Neuronal stem cell (in vitro differentiated cells): ENCODE measurements at regions not wholly inside any gene's neighbourhood (a gene's known extent, or its start where the extent isn't known, plus 50 kb on each side); places are given as distances from the start of the nearest gene placed in this dataset.

Source experiments
- DNase-seq: peaks from one replicate; pipeline ENCODE4 v3.0.0-alpha.2; 2013; ENCODE audit warnings: low spot score
- H2AFZ ChIP-seq: one replicate; pipeline ENCODE4 v1.6.1; 2013; ENCODE audit warnings: mild to moderate bottlenecking, low read length, inconsistent platforms
- H2AK5ac ChIP-seq: 2 replicates; pipeline ENCODE4 v1.6.1; 2013; ENCODE audit warnings: low read depth, mild to moderate bottlenecking, inconsistent platforms, low read length, moderate library complexity, mixed read lengths
- H2BK120ac ChIP-seq: 2 replicates; pipeline ENCODE4 v1.6.1; 2013; ENCODE audit warnings: low read depth, mild to moderate bottlenecking, inconsistent platforms, low read length, moderate library complexity, mixed read lengths
- H2BK12ac ChIP-seq: one replicate; pipeline ENCODE4 v1.6.1; 2013; ENCODE audit warnings: low read length, inconsistent platforms
- H2BK15ac ChIP-seq: 2 replicates; pipeline ENCODE4 v1.6.1; 2013; ENCODE audit warnings: mild to moderate bottlenecking, low read length, inconsistent platforms, mixed read lengths
- H2BK5ac ChIP-seq: one replicate; pipeline ENCODE4 v1.6.1; 2013; ENCODE audit warnings: inconsistent platforms, mild to moderate bottlenecking, low read length, moderate library complexity
- H3K14ac ChIP-seq: one replicate; pipeline ENCODE4 v1.6.1; 2013; ENCODE audit warnings: low read length, inconsistent platforms
- H3K18ac ChIP-seq: 2 replicates; pipeline ENCODE4 v1.6.1; 2013; ENCODE audit warnings: low read length, inconsistent platforms
- H3K23ac ChIP-seq: 2 replicates; pipeline ENCODE4 v1.6.1; 2013; ENCODE audit warnings: low read depth, mild to moderate bottlenecking, mixed read lengths, low read length, inconsistent platforms; ENCODE audit not compliant: poor library complexity
- H3K27ac ChIP-seq: replicated peaks from 3 replicates; pipeline ENCODE4 v1.5.1; 2013; ENCODE audit warnings: low read length, inconsistent platforms
- H3K27me3 ChIP-seq, 3 experiments: 2 replicates each; pipeline ENCODE4 v1.6.1; 2013; ENCODE audit warnings: low read length in 3 of 3, mild to moderate bottlenecking in 2 of 3, inconsistent platforms in 1 of 3, low read depth in 1 of 3, mixed read lengths in 1 of 3, moderate library complexity in 1 of 3; ENCODE audit not compliant: control insufficient read depth in 3 of 3, insufficient read depth in 3 of 3
- H3K36me3 ChIP-seq, 2 donors: replicated peaks in 1 of 2; 2 replicates each; pipeline ENCODE4 v1.6.1; 2013; ENCODE audit warnings: low read length in 2 of 2; ENCODE audit not compliant: control insufficient read depth in 2 of 2, insufficient read depth in 2 of 2
- H3K4ac ChIP-seq: 2 replicates; pipeline ENCODE4 v1.6.1; 2013; ENCODE audit warnings: inconsistent platforms, mild to moderate bottlenecking, low read length, moderate library complexity
- H3K4me1 ChIP-seq, 2 donors: 1 replicate in 1 of 2; 2 replicates in 1 of 2; pipeline ENCODE4 v1.6.1; 2013; ENCODE audit warnings: low read length in 2 of 2, low read depth in 1 of 2; ENCODE audit not compliant: control insufficient read depth in 2 of 2, insufficient read depth in 1 of 2
- H3K4me2 ChIP-seq: one replicate; pipeline ENCODE4 v1.6.1; 2013; ENCODE audit warnings: mild to moderate bottlenecking, low read length, inconsistent platforms; ENCODE audit not compliant: insufficient read depth, poor library complexity, severe bottlenecking
- H3K4me3 ChIP-seq, 2 donors: 2 replicates each; pipeline ENCODE4 v1.5.1; 2013; ENCODE audit warnings: low read length in 2 of 2, mild to moderate bottlenecking in 2 of 2, inconsistent platforms in 1 of 2, moderate library complexity in 1 of 2
- H3K79me1 ChIP-seq: one replicate; pipeline ENCODE4 v1.6.1; 2013; ENCODE audit warnings: low read depth, mild to moderate bottlenecking, inconsistent platforms, low read length, moderate library complexity
- H3K9ac ChIP-seq: one replicate; pipeline ENCODE4 v1.6.1; 2013; ENCODE audit warnings: mild to moderate bottlenecking, low read depth, low read length, inconsistent platforms; ENCODE audit not compliant: poor library complexity
- H3K9me3 ChIP-seq, 2 donors: replicated peaks in 1 of 2; 2 replicates each; pipeline versions ENCODE3 to v1.6.1; 2013; ENCODE audit warnings: low read length in 2 of 2, mild to moderate bottlenecking in 2 of 2, inconsistent platforms in 1 of 2, low read depth in 1 of 2, mixed read lengths in 1 of 2, moderate library complexity in 1 of 2; ENCODE audit not compliant: control insufficient read depth in 2 of 2, insufficient read depth in 1 of 2
- H4K8ac ChIP-seq: one replicate; pipeline ENCODE4 v1.6.1; 2013; ENCODE audit warnings: low read depth, mild to moderate bottlenecking, inconsistent platforms, low read length, moderate library complexity
- H4K91ac ChIP-seq: one replicate; pipeline ENCODE4 v1.6.1; 2013; ENCODE audit warnings: low read length, low read depth, mild to moderate bottlenecking, inconsistent platforms; ENCODE audit not compliant: poor library complexity
- WGBS, 2 donors: extraction: QIAGEN DNeasy Blood & Tissue Kit; methylation state at CpG; one replicate each; pipeline ENCODE4 v1.1.7; 2013; ENCODE audit warnings: missing lambda C conversion rate in 2 of 2, mixed read lengths in 1 of 2; ENCODE audit not compliant: insufficient read length in 2 of 2, insufficient replicate concordance in 1 of 2; ENCODE audit errors: extremely low coverage in 2 of 2; 5-methylcytosine and 5-hydroxymethylcytosine counted together

DNA sequence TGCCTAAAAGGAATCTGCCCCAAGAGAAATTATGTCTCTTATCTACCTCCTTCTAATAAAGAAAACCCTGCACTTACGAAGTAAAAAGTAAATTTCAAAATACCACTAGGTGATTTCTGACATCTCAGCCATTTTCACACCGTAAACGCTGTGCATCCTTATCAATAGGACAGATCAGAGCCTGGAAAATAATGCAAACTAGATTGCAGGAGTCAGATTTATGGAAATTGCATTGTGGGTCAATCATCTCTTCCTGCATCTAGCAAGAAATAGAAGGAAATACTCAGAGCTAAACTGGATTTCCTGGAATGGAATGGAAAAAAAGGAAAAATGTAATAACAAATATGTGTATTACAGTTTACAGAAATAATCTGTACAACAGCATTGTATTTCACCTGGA is 114.3 kb upstream of the PLPPR4 start:
- no peak overlapping the region for H4K8ac ChIP-seq
- no peak overlapping the region for H2AFZ ChIP-seq
- H4K91ac ChIP-seq, result no peak overlapping the region
- H3K9ac ChIP-seq, result no peak overlapping the region
- no peaks in the 10 kb centered on the region for H3K36me3 ChIP-seq
- no CpG with 5 or more reads among the region's 3 CpGs for WGBS, 2 donors
- no peak overlapping the region for H3K18ac ChIP-seq
- no peaks in the 10 kb centered on the region for H3K9me3 ChIP-seq
- H3K27ac ChIP-seq, result no peak overlapping the region
- no peak overlapping the region for H3K23ac ChIP-seq
- H2BK5ac ChIP-seq, result no peak overlapping the region
- no peak for DNase-seq
- no peak overlapping the region for H2AK5ac ChIP-seq
- H2BK120ac ChIP-seq, result no peak overlapping the region
- peaks cover 0 to 2% (median 0%) of the 10 kb centered on the region in 3 experiments for H3K27me3 ChIP-seq
- H3K14ac ChIP-seq, result no peak overlapping the region
- H3K4me2 ChIP-seq, result no peak overlapping the region
- H3K4me1 ChIP-seq, result no peaks in the 10 kb centered on the region
- H3K79me1 ChIP-seq, result no peaks in the 10 kb centered on the region
- no peak overlapping the region for H2BK12ac ChIP-seq
- no peak overlapping the region for H3K4me3 ChIP-seq
- no peak overlapping the region for H2BK15ac ChIP-seq
- no peak overlapping the region for H3K4ac ChIP-seq

DNA sequence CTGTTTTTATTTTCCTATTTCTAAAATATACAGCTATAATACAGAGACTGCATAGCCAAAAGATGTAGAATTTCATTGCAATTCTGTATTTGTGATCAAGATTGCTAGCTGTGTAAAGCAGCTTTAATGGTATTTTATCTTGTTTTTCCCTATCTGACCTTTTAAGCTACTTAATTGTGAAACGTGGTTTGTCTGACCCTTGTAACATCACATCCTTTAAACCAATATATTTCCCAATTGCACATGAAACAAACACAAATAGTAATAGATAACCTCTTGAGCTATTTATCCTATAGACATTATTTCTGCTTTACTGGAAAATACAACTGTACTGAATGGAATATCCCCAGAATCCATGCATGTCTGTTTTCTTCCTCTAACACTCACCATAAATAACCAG is 112.2 kb upstream of the PLPPR4 start:
- Histone ChIP-seq H2AFZ (no peak overlapping the region), H4K91ac (no peak overlapping the region), H2BK12ac (no peak overlapping the region), H3K4me2 (no peak overlapping the region), H3K18ac (no peak overlapping the region), H3K4me1 (no peaks in the 10 kb centered on the region), H3K36me3 (no peaks in the 10 kb centered on the region), H3K27ac (no peak overlapping the region), H3K9ac (no peak overlapping the region), H3K14ac (no peak overlapping the region), H3K4ac (no peak overlapping the region), H2BK120ac (no peak overlapping the region), H3K23ac (no peak overlapping the region), H3K79me1 (no peaks in the 10 kb centered on the region), H2BK5ac (no peak overlapping the region), H2BK15ac (no peak overlapping the region), H3K27me3 (no peaks in the 10 kb centered on the region), H4K8ac (no peak overlapping the region), H3K9me3 (no peaks in the 10 kb centered on the region), H3K4me3 (no peak overlapping the region), H2AK5ac (no peak overlapping the region)
- WGBS, 2 donors, result no CpG with 5 or more reads among the region's 1 CpG
- DNase-seq, result no peak

DNA sequence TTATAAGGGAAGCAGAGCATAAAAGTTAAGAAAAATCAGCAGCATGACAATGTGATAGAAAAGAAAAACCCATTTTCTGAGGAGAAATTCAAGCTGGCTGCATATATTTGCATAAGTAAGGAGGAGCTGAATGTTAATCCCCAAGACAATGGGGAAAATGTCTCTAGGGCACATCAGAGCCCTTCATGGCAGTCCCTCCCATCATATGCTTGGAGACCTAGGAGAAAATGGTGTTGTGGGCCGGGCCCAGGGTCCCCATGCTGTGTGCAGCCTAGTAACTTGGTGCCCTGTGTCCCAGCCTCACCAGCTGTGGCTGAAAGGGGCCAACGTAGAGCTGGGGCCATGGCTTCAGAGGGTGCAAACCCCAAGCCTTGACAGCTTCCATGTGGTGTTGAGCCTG is 100.6 kb upstream of the PLPPR4 start:
- no peak overlapping the region for H3K27ac ChIP-seq
- no peak overlapping the region for H3K18ac ChIP-seq
- H3K4me2 ChIP-seq, result no peak overlapping the region
- H3K9me3 ChIP-seq, result no peaks in the 10 kb centered on the region
- no peaks in the 10 kb centered on the region for H3K36me3 ChIP-seq
- no peak overlapping the region for H3K9ac ChIP-seq
- no peak overlapping the region for H2BK15ac ChIP-seq
- H4K8ac ChIP-seq, result no peak overlapping the region
- no peaks in the 10 kb centered on the region for H3K4me1 ChIP-seq
- no peak overlapping the region for H2BK12ac ChIP-seq
- no peak overlapping the region for H4K91ac ChIP-seq
- H2BK5ac ChIP-seq, result no peak overlapping the region
- no peak overlapping the region for H3K23ac ChIP-seq
- no peak overlapping the region for H2BK120ac ChIP-seq
- no CpG with 5 or more reads among the region's 2 CpGs for WGBS, 2 donors
- no peak for DNase-seq
- H3K27me3 ChIP-seq, result no peaks in the 10 kb centered on the region
- no peak overlapping the region for H3K4ac ChIP-seq
- no peaks in the 10 kb centered on the region for H3K79me1 ChIP-seq
- H3K4me3 ChIP-seq, result no peak overlapping the region
- no peak overlapping the region for H2AK5ac ChIP-seq
- H2AFZ ChIP-seq, result no peak overlapping the region
- H3K14ac ChIP-seq, result peak overlapping the region; percentile 44

DNA sequence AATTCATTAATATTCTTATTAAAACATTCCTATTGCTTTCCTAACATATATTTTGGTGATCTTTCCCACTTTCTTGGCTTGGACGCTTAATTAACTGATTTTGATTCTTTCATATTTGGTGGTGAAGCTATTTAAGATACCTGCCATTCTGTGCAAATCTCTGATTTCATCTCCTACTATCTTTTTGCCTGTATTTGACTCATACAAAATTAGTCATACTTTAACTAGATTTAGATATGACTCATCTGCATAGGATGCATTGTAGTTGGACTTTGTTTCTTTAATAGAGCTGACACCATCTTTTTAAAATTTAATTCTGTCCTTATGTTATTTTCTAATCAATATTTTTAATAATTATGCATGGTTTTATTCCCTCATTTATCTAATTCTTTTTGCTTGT is 93.8 kb upstream of the PLPPR4 start:
- Histone ChIP-seq H3K4me2 (no peak overlapping the region), H2BK15ac (no peak overlapping the region), H3K4me3 (no peak overlapping the region), H3K23ac (no peak overlapping the region), H3K9ac (no peak overlapping the region), H2BK120ac (no peak overlapping the region), H3K18ac (no peak overlapping the region), H2AFZ (no peak overlapping the region), H4K91ac (no peak overlapping the region), H3K4ac (no peak overlapping the region), H2AK5ac (no peak overlapping the region), H3K36me3 (no peaks in the 10 kb centered on the region), H2BK12ac (no peak overlapping the region), H2BK5ac (no peak overlapping the region), H3K14ac (no peak overlapping the region), H3K9me3 (no peaks in the 10 kb centered on the region), H3K27ac (no peak overlapping the region), H4K8ac (no peak overlapping the region), H3K79me1 (no peaks in the 10 kb centered on the region), H3K27me3 (no peaks in the 10 kb centered on the region), H3K4me1 (no peaks in the 10 kb centered on the region)
- no peak for DNase-seq
- WGBS, 2 donors, result no CpG with 5 or more reads among the region's 1 CpG
